ENCODE measurements at regions not wholly inside any gene's neighbourhood (a gene's known extent, or its start where the extent isn't known, plus 50 kb on each side); places are given as distances from the start of the nearest gene placed in this dataset.
"Not testable (repeated sequence)": the region's sequence is repeated elsewhere in the genome, so short reads cannot be mapped to it uniquely, and the experiment has no call there.

DNA sequence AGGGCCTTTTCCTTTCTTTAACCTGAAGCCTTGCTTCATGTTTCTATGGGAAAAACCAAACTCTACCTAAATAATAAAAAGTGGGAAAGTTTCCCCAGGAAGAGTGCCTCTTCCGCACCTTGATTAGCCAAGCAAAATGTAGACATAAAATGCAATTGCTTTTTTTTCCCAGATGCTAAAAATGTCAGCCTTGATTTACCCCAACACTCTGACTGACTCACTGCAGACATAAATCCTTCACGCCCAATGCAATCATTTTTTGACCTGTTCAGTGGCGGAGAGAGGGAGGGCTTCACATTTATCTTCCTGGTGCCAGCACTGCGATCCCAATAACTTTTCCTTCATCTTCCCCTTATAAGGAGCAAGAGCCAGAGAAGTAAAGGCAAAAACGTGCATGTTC lies 261.5 kb downstream of the SEC16B start:
- FAIRE-seq, result no peak

DNA sequence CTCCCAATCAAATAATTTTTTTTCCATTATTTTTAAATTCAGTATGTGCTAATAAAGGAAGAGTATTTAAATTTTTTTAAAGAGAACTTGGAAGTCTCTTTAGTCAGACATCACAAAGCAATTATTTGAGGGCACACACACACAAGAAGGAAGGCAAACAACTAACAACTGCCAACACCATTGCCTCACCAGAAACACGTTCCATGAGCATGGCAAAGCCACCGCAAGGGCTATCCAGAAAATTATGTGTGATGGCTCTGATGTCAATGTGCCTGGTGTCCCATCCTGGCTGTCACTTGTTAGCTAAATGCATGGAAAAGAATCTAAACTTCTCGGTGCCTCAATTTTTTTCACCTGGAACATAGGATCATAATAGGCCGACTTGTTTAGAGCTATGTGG lies 262.9 kb downstream of the SEC16B start:
- FAIRE-seq, result no peak

GRCh38 chr1:177705839-177706238 lies 264.0 kb downstream of the SEC16B start:
- no peak for FAIRE-seq

DNA sequence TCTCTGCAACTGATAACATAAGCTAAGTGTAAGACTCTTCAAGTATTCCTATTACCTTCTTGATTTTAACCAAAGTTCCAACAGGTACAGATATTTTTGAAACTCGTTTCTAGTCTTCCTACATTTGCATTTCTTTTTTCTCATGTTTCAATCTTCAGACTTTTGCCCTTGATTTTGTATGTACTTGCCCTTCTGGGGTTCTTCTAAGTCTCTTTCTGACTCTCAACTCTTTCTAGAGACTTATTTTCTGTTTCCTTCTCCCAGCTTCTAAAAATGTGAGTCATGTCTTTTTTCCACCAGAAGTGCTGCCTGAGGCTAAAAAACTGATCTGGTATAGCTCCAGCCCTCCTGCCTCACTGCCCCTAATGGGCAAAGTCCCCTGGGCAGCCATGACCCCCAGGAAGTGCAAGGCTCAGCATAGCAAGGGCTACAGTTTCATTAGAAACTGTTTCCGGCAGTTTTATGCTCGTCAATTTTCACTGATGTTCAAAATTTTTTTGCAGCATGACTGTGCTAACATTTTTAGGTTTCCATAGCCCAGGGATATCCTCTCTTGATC lies 265.9 kb downstream of the SEC16B start:
- no peak for FAIRE-seq

DNA sequence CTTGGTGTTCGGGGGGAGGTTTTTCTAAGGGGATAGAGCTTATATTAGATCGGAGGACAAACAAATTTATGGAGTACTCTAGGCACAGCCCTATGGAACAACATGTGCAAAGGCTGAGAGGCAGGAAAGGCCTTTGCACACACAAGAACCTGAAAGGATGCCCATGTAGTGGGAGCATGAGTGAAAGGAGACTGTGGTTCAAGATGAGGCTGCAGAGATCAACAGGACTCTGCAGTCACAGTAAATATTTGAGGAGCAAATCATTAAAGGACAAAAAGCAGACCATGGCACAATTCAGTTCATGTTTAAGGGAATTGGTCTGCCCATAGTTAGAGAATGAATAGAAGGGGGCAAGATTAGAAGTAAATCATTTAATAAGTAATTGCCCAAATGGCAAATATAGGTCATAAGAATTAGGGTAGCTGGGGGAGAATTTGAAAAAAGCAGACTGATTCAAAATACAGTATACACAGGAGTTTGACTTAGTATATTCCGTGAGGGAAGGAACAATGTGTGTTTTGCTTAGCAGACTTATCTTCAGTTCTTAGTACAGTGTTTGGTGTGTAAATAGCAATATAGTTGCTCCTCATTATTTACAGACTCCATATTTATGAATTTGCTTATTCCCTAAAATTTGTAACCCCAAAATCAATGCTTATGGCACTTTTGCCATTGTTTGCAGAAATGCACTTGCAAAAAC lies 268.1 kb downstream of the SEC16B start:
- no peak for FAIRE-seq

DNA sequence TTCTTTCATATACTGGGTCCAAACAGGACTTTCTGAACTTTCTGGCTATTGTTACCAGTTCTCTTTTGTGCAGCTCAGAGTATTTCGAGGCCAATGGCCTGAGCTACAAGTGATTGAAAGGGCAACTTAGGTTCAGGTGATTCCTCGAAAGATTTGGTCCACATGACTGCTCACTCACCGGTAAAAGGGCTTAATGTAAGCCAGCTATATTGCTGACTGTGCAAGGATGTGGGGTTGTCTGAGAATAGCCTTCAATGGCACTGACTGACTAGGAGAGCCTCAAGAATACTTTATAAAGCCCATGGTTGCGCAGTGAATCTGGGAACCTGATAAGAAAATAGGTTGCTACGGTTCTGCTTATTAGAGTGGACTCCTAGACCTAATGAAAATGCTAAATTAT lies 269.0 kb downstream of the SEC16B start:
- no peak for FAIRE-seq

DNA sequence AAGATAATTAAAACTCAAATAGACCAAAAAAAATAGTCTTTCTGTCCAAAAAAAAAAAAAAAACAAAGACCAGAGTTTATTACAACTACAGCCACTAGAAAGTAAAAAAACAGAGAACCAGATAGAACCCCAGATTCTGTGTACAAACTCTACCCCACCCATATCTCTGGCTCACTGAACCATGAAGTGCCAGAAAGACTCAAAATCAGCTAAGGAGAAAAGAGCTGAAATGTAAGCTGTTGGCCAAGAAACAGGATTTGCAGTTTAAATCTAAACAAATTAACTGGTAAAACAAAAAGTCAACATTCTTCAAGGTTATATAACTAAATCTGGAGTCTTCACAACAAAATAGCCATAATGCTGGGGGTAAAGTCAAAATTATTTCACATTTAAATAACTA lies 278.9 kb downstream of the SEC16B start:
- no peak for FAIRE-seq

GRCh38 chr1:177687544-177687943 lies 282.3 kb downstream of the SEC16B start:
- no peak for FAIRE-seq

DNA sequence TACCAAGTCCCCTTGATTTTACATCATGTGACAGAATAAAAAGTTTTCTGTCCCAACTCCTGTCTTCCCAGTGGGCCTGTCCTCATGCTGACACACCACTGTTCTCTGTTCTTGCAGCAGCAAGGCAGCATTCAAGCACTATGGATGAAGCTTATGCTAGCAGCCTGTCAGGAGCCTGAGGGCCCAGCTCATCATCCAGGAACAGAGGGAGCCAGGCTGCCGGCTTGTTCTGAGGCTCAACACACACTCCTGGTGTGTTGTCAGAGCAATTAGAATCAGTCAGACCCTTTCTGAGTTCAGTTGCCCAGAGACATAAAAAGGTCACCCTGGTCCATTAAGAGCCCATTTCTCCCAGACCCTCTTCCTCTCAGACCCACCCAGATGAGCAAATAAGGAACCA lies 282.9 kb downstream of the SEC16B start:
- no peak for FAIRE-seq

DNA sequence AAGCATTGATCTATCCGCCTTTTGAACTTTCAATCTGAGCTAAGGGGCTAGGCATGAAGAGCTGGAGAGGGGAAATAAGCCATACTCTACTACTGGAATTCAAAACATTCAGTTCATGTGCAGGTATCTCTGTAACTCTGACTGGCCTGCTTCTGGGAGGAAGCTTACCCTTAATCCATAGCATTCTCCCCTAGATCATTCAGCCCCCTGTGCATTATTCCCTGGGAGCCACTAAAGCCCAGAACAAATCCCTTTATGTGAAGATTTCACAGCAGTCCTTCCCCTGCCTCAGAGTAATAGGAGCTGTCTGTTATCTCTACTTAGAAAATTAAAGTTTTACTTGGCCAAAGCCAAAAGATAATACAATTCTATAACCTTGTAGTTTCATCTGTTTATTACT lies 300.7 kb downstream of the SEC16B start:
- no peak for FAIRE-seq

DNA sequence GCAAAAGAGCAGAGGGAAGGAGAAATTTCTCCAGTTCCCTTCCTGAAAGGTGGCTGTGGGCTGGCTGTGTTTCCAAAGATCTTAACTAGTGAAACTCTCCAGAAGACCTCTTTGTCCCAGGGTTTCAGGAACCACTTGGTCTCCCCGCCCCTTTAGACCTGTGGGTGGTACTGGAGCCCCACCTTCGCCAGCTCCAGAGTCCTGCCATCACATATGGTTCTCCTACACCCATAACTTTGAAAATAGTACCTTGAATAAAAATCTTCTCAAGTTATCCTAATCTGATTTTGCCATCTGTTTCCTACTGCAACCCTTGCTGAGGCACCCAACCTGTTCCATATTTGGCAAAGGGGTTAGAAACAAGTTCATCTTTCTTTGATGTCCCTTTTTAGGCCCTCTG lies 303.9 kb downstream of the SEC16B start:
- no peak for FAIRE-seq

- FAIRE-seq, result not testable (repeated sequence)
These were observed 305.1 kb downstream of the SEC16B start for GRCh38 chr1:177664742-177665141.

- no peak for FAIRE-seq
These were observed 309.7 kb downstream of the SEC16B start for GRCh38 chr1:177660188-177660587.

DNA sequence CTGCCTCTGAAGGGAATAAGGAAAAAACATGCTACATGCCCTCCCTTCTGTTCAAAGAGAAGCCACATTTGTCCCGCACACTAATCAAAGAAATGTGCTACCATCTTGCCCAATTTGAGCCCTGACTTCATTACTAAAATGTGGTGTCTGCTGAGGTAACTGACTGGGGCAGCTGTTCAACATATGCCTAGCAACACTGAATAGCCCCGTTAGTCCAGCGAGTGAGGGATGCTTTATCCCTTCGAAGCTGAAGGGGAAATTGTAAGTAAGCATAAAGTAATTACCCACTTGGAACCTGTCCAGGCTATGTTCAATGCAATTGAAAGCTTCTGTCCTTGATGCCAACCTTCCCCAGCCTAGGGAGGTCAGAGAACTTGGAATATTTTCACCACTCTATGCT lies 310.6 kb downstream of the SEC16B start:
- no peak for FAIRE-seq

DNA sequence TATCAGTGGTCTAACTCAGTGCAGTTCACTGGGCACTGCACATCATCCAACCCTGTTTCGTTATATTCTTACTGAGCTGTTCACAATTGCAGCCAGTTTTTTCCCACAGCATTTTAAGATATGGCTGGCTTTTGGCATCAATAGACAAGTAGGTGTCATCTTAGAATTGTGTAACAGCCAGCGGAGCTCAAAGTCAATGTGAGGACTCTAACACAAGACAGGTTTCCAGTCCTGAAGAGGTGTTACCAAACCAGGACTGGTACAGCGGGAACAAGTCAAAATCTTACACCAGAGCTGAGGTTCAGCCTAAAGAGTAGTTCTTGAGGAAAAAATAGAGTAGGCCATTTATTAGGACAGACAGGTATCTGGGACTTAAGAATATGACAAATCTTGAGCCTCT lies 313.3 kb downstream of the SEC16B start:
- no peak for FAIRE-seq

GRCh38 chr1:177650947-177651346 lies 318.9 kb downstream of the SEC16B start:
- FAIRE-seq, result no peak

DNA sequence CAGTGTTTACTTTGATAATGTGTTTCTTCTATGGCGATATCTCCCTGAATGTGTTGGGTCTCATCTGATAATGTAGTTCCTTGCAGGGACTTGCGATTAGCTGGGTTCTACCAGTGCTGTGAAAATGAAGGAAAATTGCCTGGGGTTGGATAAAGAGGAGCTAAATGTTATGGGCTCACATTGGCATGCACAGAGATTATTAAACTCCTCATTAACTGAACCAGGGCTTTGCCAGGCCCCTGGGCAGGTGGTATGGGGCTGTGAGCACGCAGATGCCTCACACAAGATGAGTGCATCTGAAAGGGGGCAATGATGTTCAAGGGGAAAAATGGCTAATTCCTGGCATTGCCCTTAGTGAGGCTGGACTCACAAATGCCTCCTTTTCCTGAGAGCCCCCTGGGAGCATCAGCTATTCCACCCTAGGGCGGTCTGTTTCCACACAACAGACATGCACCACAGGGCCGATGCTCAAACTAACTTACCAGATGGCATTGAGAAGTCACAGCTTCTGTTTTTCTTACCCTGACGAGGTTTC lies 321.1 kb downstream of the SEC16B start:
- FAIRE-seq, result no peak

GRCh38 chr1:177648138-177648537 lies 321.7 kb downstream of the SEC16B start:
- no peak for FAIRE-seq

DNA sequence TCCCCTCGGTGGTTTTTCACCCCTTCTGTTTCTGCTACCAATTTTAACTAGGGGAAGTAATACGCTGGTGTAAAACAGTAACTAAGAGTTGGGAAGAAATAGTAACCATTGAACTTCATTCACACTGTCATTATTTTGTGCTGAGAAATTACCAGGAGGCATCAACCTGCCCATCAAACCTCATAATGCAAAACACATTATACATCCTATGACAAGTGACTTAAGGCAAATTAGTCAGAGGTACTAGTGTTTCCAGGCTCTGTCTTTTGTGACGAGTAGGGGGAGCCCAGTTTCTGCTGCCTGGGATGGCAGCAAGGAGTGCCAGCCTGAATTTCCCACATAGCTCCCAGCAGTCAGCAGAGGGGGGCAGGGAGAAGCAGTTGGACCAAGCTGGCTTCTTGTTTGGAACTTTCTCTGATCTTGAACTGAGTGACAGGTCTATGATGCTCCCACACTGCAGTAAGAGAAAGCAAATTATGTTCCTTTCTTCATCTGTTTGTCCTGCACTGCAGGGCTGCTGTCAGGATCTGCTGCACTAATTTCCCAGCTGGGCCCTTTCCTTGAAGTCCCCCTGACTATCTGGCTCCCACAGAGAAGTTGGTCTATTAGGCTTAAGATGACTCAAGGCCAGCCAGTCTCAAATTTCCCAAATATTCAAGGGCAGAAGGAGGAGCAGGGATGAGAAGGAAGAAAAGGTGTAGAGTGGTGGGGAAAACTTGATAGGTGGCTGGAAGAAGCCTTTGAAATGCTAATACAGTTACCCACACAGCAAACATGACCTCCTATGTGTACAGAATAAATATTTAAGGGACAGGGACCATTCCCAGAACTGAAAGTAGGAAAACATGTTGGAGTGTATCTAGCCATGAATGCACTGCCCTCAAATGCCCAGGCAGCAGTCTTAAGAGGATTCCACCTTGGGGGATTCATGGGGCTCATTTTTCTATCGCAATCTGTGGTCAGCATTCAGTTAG lies 322.8 kb downstream of the SEC16B start:
- no peak for FAIRE-seq

DNA sequence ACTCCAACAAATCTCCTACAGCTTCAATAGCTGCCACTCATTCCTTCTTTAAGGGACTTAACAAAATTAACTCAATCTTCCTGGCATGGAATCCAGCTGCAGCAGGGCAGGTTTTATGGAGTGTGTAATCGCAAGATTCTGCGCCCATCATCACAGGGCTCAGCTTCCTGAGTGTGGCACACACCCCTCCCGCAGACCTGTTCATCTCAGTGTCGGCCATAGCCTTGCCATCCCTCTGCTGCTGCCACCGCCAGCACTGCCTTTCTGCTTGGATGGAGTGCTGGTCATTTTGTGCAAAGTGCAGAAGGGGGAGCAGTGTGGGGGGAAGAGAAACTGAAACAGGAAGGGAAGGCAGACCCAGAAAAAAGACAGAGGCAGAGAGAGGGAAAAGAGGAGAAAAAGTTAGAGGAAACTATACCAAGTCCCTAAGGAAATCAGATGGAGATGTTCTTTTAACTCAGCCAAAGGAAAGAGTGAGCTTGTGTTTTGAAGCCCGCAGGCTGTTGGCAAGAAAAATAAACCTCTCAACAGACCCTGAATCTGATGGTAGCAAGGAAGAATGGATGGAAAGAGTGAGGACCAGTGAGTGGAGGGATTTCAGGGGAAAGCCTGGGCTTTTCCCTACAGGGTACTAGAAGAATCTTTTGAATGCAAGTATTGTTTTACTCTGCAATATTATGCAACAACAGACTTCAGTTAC lies 324.2 kb downstream of the SEC16B start:
- no peak for FAIRE-seq

GRCh38 chr1:177640687-177641086 lies 329.2 kb downstream of the SEC16B start:
- FAIRE-seq, result no peak

DNA sequence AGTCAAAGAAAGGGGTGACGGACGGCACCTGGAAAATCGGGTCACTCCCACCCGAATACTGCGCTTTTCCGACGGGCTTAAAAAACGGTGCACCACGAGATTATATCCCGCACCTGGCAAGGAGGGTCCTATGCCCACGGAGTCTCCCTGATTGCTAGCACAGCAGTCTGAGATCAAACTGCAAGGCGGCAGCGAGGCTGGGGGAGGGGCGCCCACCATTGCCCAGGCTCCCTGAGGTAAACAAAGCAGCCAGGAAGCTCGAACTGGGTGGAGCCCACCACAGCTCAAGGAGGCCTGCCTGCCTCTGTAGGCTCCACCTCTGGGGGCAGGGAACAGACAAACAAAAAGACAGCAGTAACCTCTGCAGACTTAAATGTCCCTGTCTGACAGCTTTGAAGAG lies 335.7 kb downstream of the SEC16B start:
- FAIRE-seq, result not testable (repeated sequence)

All from A204.1 (cell line).